ENCODE measurements at regions not wholly inside any gene's neighbourhood (a gene's known extent, or its start where the extent isn't known, plus 50 kb on each side); places are given as distances from the start of the nearest gene placed in this dataset.
"Not testable (repeated sequence)": the region's sequence is repeated elsewhere in the genome, so short reads cannot be mapped to it uniquely, and the experiment has no call there.

- Histone ChIP-seq H3K9me3 (peaks cover 0 to 19% of the 10 kb centered on the region in 2 donors), H3K4me3 (no peak overlapping the region), H3K36me3 (no peaks in the 10 kb centered on the region), H3K27ac (no peak overlapping the region), H3K27me3 (no peaks in the 10 kb centered on the region), H3K4me1 (ENCODE audit: insufficient read depth) (no peaks in the 10 kb centered on the region)
- DNase-seq = no peak
- TF ChIP-seq POLR2A (IDR thresholded peaks at IDR 0.05) (no peak), EP300 (IDR thresholded peaks at IDR 0.05) (no peak)
- TF ChIP-seq, protein P1, sequence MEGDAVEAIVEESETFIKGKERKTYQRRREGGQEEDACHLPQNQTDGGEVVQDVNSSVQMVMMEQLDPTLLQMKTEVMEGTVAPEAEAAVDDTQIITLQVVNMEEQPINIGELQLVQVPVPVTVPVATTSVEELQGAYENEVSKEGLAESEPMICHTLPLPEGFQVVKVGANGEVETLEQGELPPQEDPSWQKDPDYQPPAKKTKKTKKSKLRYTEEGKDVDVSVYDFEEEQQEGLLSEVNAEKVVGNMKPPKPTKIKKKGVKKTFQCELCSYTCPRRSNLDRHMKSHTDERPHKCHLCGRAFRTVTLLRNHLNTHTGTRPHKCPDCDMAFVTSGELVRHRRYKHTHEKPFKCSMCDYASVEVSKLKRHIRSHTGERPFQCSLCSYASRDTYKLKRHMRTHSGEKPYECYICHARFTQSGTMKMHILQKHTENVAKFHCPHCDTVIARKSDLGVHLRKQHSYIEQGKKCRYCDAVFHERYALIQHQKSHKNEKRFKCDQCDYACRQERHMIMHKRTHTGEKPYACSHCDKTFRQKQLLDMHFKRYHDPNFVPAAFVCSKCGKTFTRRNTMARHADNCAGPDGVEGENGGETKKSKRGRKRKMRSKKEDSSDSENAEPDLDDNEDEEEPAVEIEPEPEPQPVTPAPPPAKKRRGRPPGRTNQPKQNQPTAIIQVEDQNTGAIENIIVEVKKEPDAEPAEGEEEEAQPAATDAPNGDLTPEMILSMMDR (IDR thresholded peaks at IDR 0.05) = no peak
- intact Hi-C loops (cut with DNase I) = no loop called here
- WGBS, 3 donors = 67 to 81% (median 76%) methylated on average over 1 of the region's 1 CpG
These were observed 95.9 kb upstream of the UNC5B start for GRCh38 chr10:71116426-71116825.

GRCh38 chr10:71117589-71117988, 94.8 kb upstream of the UNC5B start:
- H3K9me3 ChIP-seq = peaks cover 0 to 19% of the 10 kb centered on the region in 2 donors

DNA sequence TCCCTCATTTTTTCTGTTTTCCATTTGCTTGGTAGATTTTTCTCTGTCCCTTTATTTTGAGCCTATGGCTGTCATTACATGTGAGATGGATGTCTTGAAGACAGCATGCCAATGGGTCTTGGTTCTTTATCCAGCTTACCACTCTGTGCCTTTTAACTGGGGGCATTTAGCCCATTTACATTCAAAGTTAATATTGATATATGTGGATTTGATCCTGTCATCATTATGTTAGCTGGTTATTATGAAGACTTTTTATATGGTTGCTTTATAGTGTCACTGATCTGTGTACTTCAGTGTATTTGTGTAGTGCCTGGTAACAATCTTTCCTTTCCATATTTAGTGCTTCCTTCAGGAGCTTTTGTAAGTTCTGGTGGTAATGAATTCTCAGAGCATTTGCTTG, 89.3 kb upstream of the UNC5B start:
- DNase-seq = no peak
- Histone ChIP-seq H3K27ac (no peak overlapping the region), H3K4me3 (no peak overlapping the region), H3K36me3 (no peaks in the 10 kb centered on the region), H3K27me3 (no peaks in the 10 kb centered on the region), H3K4me1 (ENCODE audit: insufficient read depth) (no peaks in the 10 kb centered on the region), H3K9me3 (peaks cover 0 to 2% of the 10 kb centered on the region in 2 donors)
- intact Hi-C loops (cut with DNase I) = no loop called here
- TF ChIP-seq POLR2A (IDR thresholded peaks at IDR 0.05) (no peak), EP300 (IDR thresholded peaks at IDR 0.05) (no peak)
- TF ChIP-seq, protein P1 (IDR thresholded peaks at IDR 0.05) = no peak

More at GRCh38 chr10:71117589-71117988, 94.8 kb upstream of the UNC5B start:
- H3K4me3 ChIP-seq; H3K27me3 ChIP-seq; H3K36me3 ChIP-seq; DNase-seq; H3K27ac ChIP-seq; intact Hi-C loops (cut with DNase I); H3K4me1 ChIP-seq (ENCODE audit: insufficient read depth): not testable (repeated sequence)
- 70 to 79% (median 75%) methylated on average over 4 of the region's 4 CpGs for WGBS, 3 donors

GRCh38 chr10:71124921-71125748, 87.2 kb upstream of the UNC5B start:
- DNase-seq = no peak
- intact Hi-C loops (cut with DNase I) = no loop called here
- no peaks in the 10 kb centered on the region for H3K4me1 ChIP-seq (ENCODE audit: insufficient read depth)
- H3K9me3 ChIP-seq = no peaks in the 10 kb centered on the region
- no peaks in the 10 kb centered on the region for H3K36me3 ChIP-seq
- no peak overlapping the region for H3K4me3 ChIP-seq
- no peak overlapping the region for H3K27ac ChIP-seq
- TF ChIP-seq, protein P1 (IDR thresholded peaks at IDR 0.05) = no peak
- no peaks in the 10 kb centered on the region for H3K27me3 ChIP-seq
- WGBS, 3 donors = 88 to 93% (median 90%) methylated on average over 13 of the region's 13 CpGs

GRCh38 chr10:71125749-71126107, 86.6 kb upstream of the UNC5B start:
- Histone ChIP-seq H3K27me3 (no peaks in the 10 kb centered on the region), H3K4me1 (ENCODE audit: insufficient read depth) (no peaks in the 10 kb centered on the region), H3K9me3 (no peaks in the 10 kb centered on the region), H3K27ac (no peak overlapping the region), H3K36me3 (no peaks in the 10 kb centered on the region), H3K4me3 (no peak overlapping the region)
- no peak for TF ChIP-seq POLR2A (IDR thresholded peaks at IDR 0.05)
- TF ChIP-seq EP300 (IDR thresholded peaks at IDR 0.05) = no peak
- TF ChIP-seq, protein P1 (IDR thresholded peaks at IDR 0.05) = no peak
- no peak for DNase-seq
- intact Hi-C loops (cut with DNase I) = no loop called here
- 71 to 78% (median 72%) methylated on average over 4 of the region's 4 CpGs for WGBS, 3 donors

Data from ovary (tissue), 7 donors.